Neuronal stem cell (in vitro differentiated cells): ENCODE measurements at regions not wholly inside any gene's neighbourhood (a gene's known extent, or its start where the extent isn't known, plus 50 kb on each side); places are given as distances from the start of the nearest gene placed in this dataset.
A peak's percentile ranks its signal among the peaks of the same experiment; 100 is the strongest.

Experiments used
- DNase-seq: peaks from one replicate; pipeline ENCODE4 v3.0.0-alpha.2; 2013; ENCODE audit warnings: low spot score
- H2AFZ ChIP-seq: one replicate; pipeline ENCODE4 v1.6.1; 2013; ENCODE audit warnings: mild to moderate bottlenecking, low read length, inconsistent platforms
- H2AK5ac ChIP-seq: 2 replicates; pipeline ENCODE4 v1.6.1; 2013; ENCODE audit warnings: low read depth, mild to moderate bottlenecking, inconsistent platforms, low read length, moderate library complexity, mixed read lengths
- H2BK120ac ChIP-seq: 2 replicates; pipeline ENCODE4 v1.6.1; 2013; ENCODE audit warnings: low read depth, mild to moderate bottlenecking, inconsistent platforms, low read length, moderate library complexity, mixed read lengths
- H2BK12ac ChIP-seq: one replicate; pipeline ENCODE4 v1.6.1; 2013; ENCODE audit warnings: low read length, inconsistent platforms
- H2BK15ac ChIP-seq: 2 replicates; pipeline ENCODE4 v1.6.1; 2013; ENCODE audit warnings: mild to moderate bottlenecking, low read length, inconsistent platforms, mixed read lengths
- H2BK5ac ChIP-seq: one replicate; pipeline ENCODE4 v1.6.1; 2013; ENCODE audit warnings: inconsistent platforms, mild to moderate bottlenecking, low read length, moderate library complexity
- H3K14ac ChIP-seq: one replicate; pipeline ENCODE4 v1.6.1; 2013; ENCODE audit warnings: low read length, inconsistent platforms
- H3K18ac ChIP-seq: 2 replicates; pipeline ENCODE4 v1.6.1; 2013; ENCODE audit warnings: low read length, inconsistent platforms
- H3K23ac ChIP-seq: 2 replicates; pipeline ENCODE4 v1.6.1; 2013; ENCODE audit warnings: low read depth, mild to moderate bottlenecking, mixed read lengths, low read length, inconsistent platforms; ENCODE audit not compliant: poor library complexity
- H3K27ac ChIP-seq: replicated peaks from 3 replicates; pipeline ENCODE4 v1.5.1; 2013; ENCODE audit warnings: low read length, inconsistent platforms
- H3K27me3 ChIP-seq, 3 experiments: 2 replicates each; pipeline ENCODE4 v1.6.1; 2013; ENCODE audit warnings: low read length in 3 of 3, mild to moderate bottlenecking in 2 of 3, inconsistent platforms in 1 of 3, low read depth in 1 of 3, mixed read lengths in 1 of 3, moderate library complexity in 1 of 3; ENCODE audit not compliant: control insufficient read depth in 3 of 3, insufficient read depth in 3 of 3
- H3K36me3 ChIP-seq, 2 donors: replicated peaks in 1 of 2; 2 replicates each; pipeline ENCODE4 v1.6.1; 2013; ENCODE audit warnings: low read length in 2 of 2; ENCODE audit not compliant: control insufficient read depth in 2 of 2, insufficient read depth in 2 of 2
- H3K4ac ChIP-seq: 2 replicates; pipeline ENCODE4 v1.6.1; 2013; ENCODE audit warnings: inconsistent platforms, mild to moderate bottlenecking, low read length, moderate library complexity
- H3K4me1 ChIP-seq, 2 donors: 1 replicate in 1 of 2; 2 replicates in 1 of 2; pipeline ENCODE4 v1.6.1; 2013; ENCODE audit warnings: low read length in 2 of 2, low read depth in 1 of 2; ENCODE audit not compliant: control insufficient read depth in 2 of 2, insufficient read depth in 1 of 2
- H3K4me2 ChIP-seq: one replicate; pipeline ENCODE4 v1.6.1; 2013; ENCODE audit warnings: mild to moderate bottlenecking, low read length, inconsistent platforms; ENCODE audit not compliant: insufficient read depth, poor library complexity, severe bottlenecking
- H3K4me3 ChIP-seq, 2 donors: 2 replicates each; pipeline ENCODE4 v1.5.1; 2013; ENCODE audit warnings: low read length in 2 of 2, mild to moderate bottlenecking in 2 of 2, inconsistent platforms in 1 of 2, moderate library complexity in 1 of 2
- H3K79me1 ChIP-seq: one replicate; pipeline ENCODE4 v1.6.1; 2013; ENCODE audit warnings: low read depth, mild to moderate bottlenecking, inconsistent platforms, low read length, moderate library complexity
- H3K9ac ChIP-seq: one replicate; pipeline ENCODE4 v1.6.1; 2013; ENCODE audit warnings: mild to moderate bottlenecking, low read depth, low read length, inconsistent platforms; ENCODE audit not compliant: poor library complexity
- H3K9me3 ChIP-seq, 2 donors: replicated peaks in 1 of 2; 2 replicates each; pipeline versions ENCODE3 to v1.6.1; 2013; ENCODE audit warnings: low read length in 2 of 2, mild to moderate bottlenecking in 2 of 2, inconsistent platforms in 1 of 2, low read depth in 1 of 2, mixed read lengths in 1 of 2, moderate library complexity in 1 of 2; ENCODE audit not compliant: control insufficient read depth in 2 of 2, insufficient read depth in 1 of 2
- H4K8ac ChIP-seq: one replicate; pipeline ENCODE4 v1.6.1; 2013; ENCODE audit warnings: low read depth, mild to moderate bottlenecking, inconsistent platforms, low read length, moderate library complexity
- H4K91ac ChIP-seq: one replicate; pipeline ENCODE4 v1.6.1; 2013; ENCODE audit warnings: low read length, low read depth, mild to moderate bottlenecking, inconsistent platforms; ENCODE audit not compliant: poor library complexity
- WGBS, 2 donors: extraction: QIAGEN DNeasy Blood & Tissue Kit; methylation state at CpG; one replicate each; pipeline ENCODE4 v1.1.7; 2013; ENCODE audit warnings: missing lambda C conversion rate in 2 of 2, mixed read lengths in 1 of 2; ENCODE audit not compliant: insufficient read length in 2 of 2, insufficient replicate concordance in 1 of 2; ENCODE audit errors: extremely low coverage in 2 of 2; 5-methylcytosine and 5-hydroxymethylcytosine counted together

DNA sequence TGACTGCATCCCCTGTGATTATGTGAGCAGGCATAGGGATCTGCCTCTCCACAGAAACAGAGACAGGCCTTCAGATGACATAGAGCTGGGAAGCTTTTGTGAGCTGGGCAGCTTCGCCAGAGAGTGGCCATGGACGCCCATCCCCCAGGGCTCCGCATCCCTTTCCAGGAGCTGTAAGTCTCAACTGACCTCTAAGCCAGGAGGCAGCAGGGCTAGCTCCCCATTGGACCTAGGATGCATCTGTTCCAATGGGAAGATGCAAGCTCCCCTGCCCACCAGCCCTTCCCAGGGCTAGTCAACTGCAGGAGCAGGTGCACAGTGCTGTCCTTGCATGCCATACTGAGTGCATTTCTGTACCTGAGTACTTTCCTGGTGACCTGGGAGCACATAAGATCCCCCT, 663.6 kb downstream of the RNF144B start:
- Histone ChIP-seq H2BK15ac (no peak overlapping the region), H3K27me3 (no peaks in the 10 kb centered on the region), H2AFZ (peak overlapping the region; percentile 32), H2BK5ac (peak overlapping the region; percentile 44), H3K27ac (no peak overlapping the region), H3K23ac (peak overlapping the region; percentile 57), H2AK5ac (peak overlapping the region; percentile 89), H2BK120ac (no peak overlapping the region), H3K4me3 (no peak overlapping the region), H3K9me3 (peaks cover 0 to 17% of the 10 kb centered on the region in 2 donors), H3K14ac (peak overlapping the region; percentile 31), H3K79me1 (no peaks in the 10 kb centered on the region), H2BK12ac (no peak overlapping the region), H3K4me2 (no peak overlapping the region), H3K4ac (no peak overlapping the region), H3K4me1 (no peaks in the 10 kb centered on the region), H3K36me3 (peaks cover 0 to 2% of the 10 kb centered on the region in 2 donors), H3K9ac (no peak overlapping the region), H4K8ac (no peak overlapping the region), H4K91ac (no peak overlapping the region), H3K18ac (peak overlapping the region; percentile 66)
- DNase-seq: no peak
- no CpG with 5 or more reads among the region's 3 CpGs for WGBS, 2 donors

DNA sequence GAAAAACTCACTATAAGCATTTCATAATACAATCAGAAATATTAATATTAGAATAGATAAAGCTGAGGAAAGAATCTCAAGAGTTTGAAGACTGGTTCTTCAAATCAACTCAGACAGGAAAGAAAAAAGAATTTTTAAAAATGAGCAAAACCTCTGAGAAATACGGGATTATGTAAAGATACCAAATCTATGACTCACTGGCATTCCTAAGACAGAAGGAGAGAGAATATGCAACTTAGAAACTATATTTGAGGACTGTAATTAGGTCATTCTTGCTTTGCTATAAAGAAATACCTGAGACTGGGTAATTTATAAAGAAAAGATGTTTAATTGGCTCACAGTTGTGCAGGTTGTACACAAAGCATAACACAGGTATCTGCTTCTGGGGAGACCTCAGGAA, 665.1 kb downstream of the RNF144B start:
- WGBS, 2 donors: no CpG with 5 or more reads among the region's 1 CpG
- H3K23ac ChIP-seq: no peak overlapping the region
- H3K4me2 ChIP-seq: no peak overlapping the region
- H3K27me3 ChIP-seq: no peaks in the 10 kb centered on the region
- no peak overlapping the region for H2BK120ac ChIP-seq
- H2BK15ac ChIP-seq: no peak overlapping the region
- no peaks in the 10 kb centered on the region for H3K4me1 ChIP-seq
- H2BK12ac ChIP-seq: no peak overlapping the region
- no peak overlapping the region for H3K14ac ChIP-seq
- H3K27ac ChIP-seq: no peak overlapping the region
- H3K4me3 ChIP-seq: no peak overlapping the region
- H2AK5ac ChIP-seq: no peak overlapping the region
- peaks cover 0 to 19% of the 10 kb centered on the region in 2 donors for H3K9me3 ChIP-seq
- peaks cover 0 to 2% of the 10 kb centered on the region in 2 donors for H3K36me3 ChIP-seq
- H3K18ac ChIP-seq: no peak overlapping the region
- H4K91ac ChIP-seq: no peak overlapping the region
- H4K8ac ChIP-seq: no peak overlapping the region
- DNase-seq: no peak
- H2AFZ ChIP-seq: no peak overlapping the region
- H3K9ac ChIP-seq: no peak overlapping the region
- H3K4ac ChIP-seq: no peak overlapping the region
- no peaks in the 10 kb centered on the region for H3K79me1 ChIP-seq
- no peak overlapping the region for H2BK5ac ChIP-seq

DNA sequence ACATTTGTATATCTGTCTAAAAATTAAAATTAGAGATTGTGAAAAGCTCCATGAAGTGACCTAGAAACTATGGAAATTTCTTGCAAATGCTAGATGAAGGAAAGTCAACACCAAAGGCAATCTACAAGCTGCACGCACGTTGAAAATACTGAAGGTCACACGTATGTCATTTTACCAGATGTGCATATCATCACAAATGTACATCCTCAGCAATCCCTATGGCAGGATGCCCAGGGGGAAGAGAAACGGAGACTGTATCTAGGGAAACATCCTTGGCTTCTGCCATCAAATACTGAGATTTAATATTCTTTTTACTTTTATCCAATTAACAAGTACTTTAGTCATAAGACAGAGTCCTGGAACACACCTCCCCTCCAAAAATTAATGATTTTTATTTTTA, 672.0 kb downstream of the RNF144B start:
- Histone ChIP-seq H3K4me2 (no peak overlapping the region), H3K36me3 (no peaks in the 10 kb centered on the region), H3K14ac (no peak overlapping the region), H4K91ac (no peak overlapping the region), H3K9ac (no peak overlapping the region), H3K4me3 (no peak overlapping the region), H2AFZ (no peak overlapping the region), H3K79me1 (no peaks in the 10 kb centered on the region), H2BK15ac (no peak overlapping the region), H2BK12ac (no peak overlapping the region), H3K4ac (no peak overlapping the region), H3K4me1 (no peaks in the 10 kb centered on the region), H2BK120ac (no peak overlapping the region), H3K18ac (no peak overlapping the region), H3K23ac (no peak overlapping the region), H3K27ac (no peak overlapping the region), H3K9me3 (peaks cover 3% of the 10 kb centered on the region in 2 donors), H3K27me3 (no peaks in the 10 kb centered on the region), H4K8ac (no peak overlapping the region), H2BK5ac (no peak overlapping the region), H2AK5ac (no peak overlapping the region)
- WGBS, 2 donors: no CpG with 5 or more reads among the region's 4 CpGs
- DNase-seq: no peak

DNA sequence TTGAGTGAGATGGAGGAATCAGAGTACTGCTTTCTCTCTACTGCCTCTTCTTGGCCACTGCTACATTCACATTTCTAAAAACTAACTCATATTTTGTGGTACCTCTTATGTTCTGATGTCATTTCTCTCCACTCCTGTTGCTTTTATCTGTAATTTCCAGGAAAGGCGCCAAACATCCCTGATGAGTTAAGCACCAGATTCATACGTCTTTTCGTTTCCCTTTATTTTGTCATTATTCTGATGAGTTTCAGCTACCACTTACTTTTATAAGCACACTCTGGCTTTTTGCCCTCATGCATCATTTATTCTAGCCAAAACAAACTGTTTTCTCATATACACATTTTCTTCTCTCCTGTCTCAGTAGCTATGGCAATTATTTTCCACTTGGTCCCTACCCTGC, 680.0 kb downstream of the RNF144B start:
- H3K9ac ChIP-seq: no peak overlapping the region
- H3K4ac ChIP-seq: no peak overlapping the region
- no peak overlapping the region for H3K27ac ChIP-seq
- H2BK15ac ChIP-seq: no peak overlapping the region
- peaks cover 3 to 5% of the 10 kb centered on the region in 2 donors for H3K9me3 ChIP-seq
- peak overlapping the region; percentile 18 for H2AFZ ChIP-seq
- no peak overlapping the region for H4K8ac ChIP-seq
- no peak overlapping the region for H3K4me2 ChIP-seq
- no peaks in the 10 kb centered on the region for H3K4me1 ChIP-seq
- H3K36me3 ChIP-seq: no peaks in the 10 kb centered on the region
- WGBS, 2 donors: no CpG with 5 or more reads among the region's 3 CpGs
- H3K79me1 ChIP-seq: no peaks in the 10 kb centered on the region
- H3K14ac ChIP-seq: no peak overlapping the region
- no peaks in the 10 kb centered on the region for H3K27me3 ChIP-seq
- H3K23ac ChIP-seq: no peak overlapping the region
- H2AK5ac ChIP-seq: no peak overlapping the region
- H4K91ac ChIP-seq: no peak overlapping the region
- no peak for DNase-seq
- no peak overlapping the region for H2BK12ac ChIP-seq
- no peak overlapping the region for H2BK5ac ChIP-seq
- no peak overlapping the region for H2BK120ac ChIP-seq
- H3K18ac ChIP-seq: no peak overlapping the region
- H3K4me3 ChIP-seq: no peak overlapping the region
